Heart right ventricle (tissue), 16 donors: ENCODE measurements at regions not wholly inside any gene's neighbourhood (a gene's known extent, or its start where the extent isn't known, plus 50 kb on each side); places are given as distances from the start of the nearest gene placed in this dataset.

ENCODE experiments used
- ATAC-seq, 8 donors: fragments of 200-7000 bp; cut with Tn5 transposase; one replicate each; pipeline ENCODE4 v1.9.1; 2020; ENCODE audit warnings: mild to moderate bottlenecking in 8 of 8, moderate library complexity in 8 of 8, moderate number of reproducible peaks in 1 of 8
- DNase-seq, 2 donors: peaks; one replicate each; pipeline ENCODE4 v3.0.0-alpha.2; 2020
- H3K27ac ChIP-seq, 10 donors: fragments of 200-600 bp; sonication (generic) in 2 of 10; one replicate each; pipeline versions ENCODE4 v1.5.0 to v1.8.0; 2020 to 2022; ENCODE audit warnings: mild to moderate bottlenecking in 3 of 10
- H3K27me3 ChIP-seq, 7 donors: fragments of 200-600 bp; one replicate each; pipeline ENCODE4 v1.8.0; 2021 to 2022; ENCODE audit warnings: mild to moderate bottlenecking in 2 of 7
- H3K36me3 ChIP-seq, 9 donors: fragments of 200-600 bp; sonication (generic) in 1 of 9; one replicate each; pipeline versions ENCODE4 v1.5.0 to v1.8.0; 2020 to 2022; ENCODE audit warnings: mild to moderate bottlenecking in 2 of 9
- H3K4me1 ChIP-seq, 9 donors: fragments of 200-600 bp; sonication (generic) in 1 of 9; one replicate each; pipeline versions ENCODE4 v1.5.0 to v1.8.0; 2020 to 2022; ENCODE audit warnings: mild to moderate bottlenecking in 4 of 9
- H3K4me3 ChIP-seq, 10 donors: fragments of 200-600 bp; sonication (generic) in 2 of 10; one replicate each; pipeline versions ENCODE4 v1.5.0 to v1.8.0; 2020 to 2022; ENCODE audit warnings: mild to moderate bottlenecking in 7 of 10, moderate library complexity in 2 of 10
- H3K9me3 ChIP-seq, 11 donors: fragments of 200-600 bp in 10 of 11; sonication (generic) in 2 of 11; one replicate each; pipeline versions ENCODE4 v1.5.0 to v1.8.0; 2013 to 2022; ENCODE audit warnings: mild to moderate bottlenecking in 2 of 11, control low read depth in 1 of 11, moderate library complexity in 1 of 11
- CTCF ChIP-seq, 9 donors: fragments of 200-600 bp; sonication (generic) in 2 of 9; IDR thresholded peaks; one replicate each; pipeline versions ENCODE4 v1.5.0 to v1.8.0; 2021 to 2022; ENCODE audit warnings: antibody characterized with exemption in 9 of 9, mild to moderate bottlenecking in 5 of 9, moderate library complexity in 1 of 9
- WGBS, 2 donors: extraction: QIAGEN DNeasy Blood & Tissue Kit; methylation state at CpG; one replicate each; pipeline ENCODE4 v1.1.7; 2013; ENCODE audit warnings: inconsistent platforms in 1 of 2; 5-methylcytosine and 5-hydroxymethylcytosine counted together
- intact Hi-C, 10 donors: fragments of 100-400 bp; cut with DNase I; formaldehyde crosslinking; loops; one replicate each; pipeline versions ENCODE4 v1.11.1 to v1.14.2; 2022
- donor health status: Arrhythmogenic right ventricular cardiomyopathy.
- donor health status: ischemic (EF 13 %, LVEDD 7.1; RV severe dilation, severe dysfunction).
- donor health status: healthy with polysubstance abuse.
- donor health status: DM: no; HTN: yes; CAD: no.
- donor health status: DM: no; HTN: no; CAD: no.
- donor health status: ischemic (EF 25% LVEDD 6.9; RV normal size, moderate dysfunction).
- donor health status: ischemic (EF 25% LVEDD 5.7; RV mildly dilated, moderate dysfunction).
- donor health status: healthy.
- donor health status: DM: yes; HTN: yes; CAD: no.
- donor health status: Ischemic cardiomyopathy.
- donor health status: ischemic (EF 35%, LVEDD 5.7; RV mildly dilated, moderate dysfunction).
- donor health status: nonischemic (EF 11% LVEDD 7.7; RV severe dilation, severe dysfunction).
- donor health status: DM: yes; HTN: yes; CAD: no.
- donor health status: PGD.
- donor health status: ischemic (EF 29% LVEDD 5.4; RV normal size, mild dysfunction).
- donor health status: nonischemic (EF 23%, LVEDD 6.1; RV moderate dilation, normal function).

GRCh38 chr1:59013276-59013927 is 229.6 kb upstream of the JUN start:
- ATAC-seq (peak; percentile 55 to 85 (median 70)), DNase-seq (peak; percentile 30 to 41)
- Histone ChIP-seq H3K27me3 (no peaks in the 10 kb centered on the region), H3K4me3 (peak overlapping the region in 6 of 10 donors; percentile 7 to 37 (median 22)), H3K9me3 (peaks cover 0 to 4% (median 0%) of the 10 kb centered on the region in 11 donors), H3K4me1 (peaks cover 7 to 40% (median 28%) of the 10 kb centered on the region in 9 donors), H3K27ac (peak overlapping the region; percentile 43 to 90 (median 80)), H3K36me3 (no peaks in the 10 kb centered on the region)
- no peak for TF ChIP-seq CTCF (IDR thresholded peaks at IDR 0.05)
- intact Hi-C loops, result no loop called here
- WGBS, 2 donors, result 17 to 27% methylated on average over 16 of the region's 16 CpGs

GRCh38 chr1:59013928-59014279 is 230.1 kb upstream of the JUN start:
- no peak for ATAC-seq

GRCh38 chr1:59014827-59015226 is 231.0 kb upstream of the JUN start:
- H3K27me3 ChIP-seq, result no peaks in the 10 kb centered on the region
- 93 to 98% methylated on average over 2 of the region's 2 CpGs for WGBS, 2 donors
- TF ChIP-seq CTCF (IDR thresholded peaks at IDR 0.05), result no peak
- no peak for DNase-seq
- no peak for ATAC-seq
- peak overlapping the region in 1 of 10 donors; percentile 10 for H3K27ac ChIP-seq
- H3K9me3 ChIP-seq, result peaks cover 0 to 4% (median 0%) of the 10 kb centered on the region in 11 donors
- H3K4me1 ChIP-seq, result peaks cover 15 to 53% (median 40%) of the 10 kb centered on the region in 9 donors
- intact Hi-C loops, result loop anchor here in 2 of 10 donors (5.0 kb wide), 2 partner anchors 113 to 127 kb away; no protein-coding TSS in a partner anchor
- no peak overlapping the region for H3K4me3 ChIP-seq
- no peaks in the 10 kb centered on the region for H3K36me3 ChIP-seq

More at GRCh38 chr1:59013928-59014279, 230.1 kb upstream of the JUN start:
- Histone ChIP-seq H3K9me3 (peaks cover 0 to 4% (median 0%) of the 10 kb centered on the region in 11 donors), H3K27me3 (no peaks in the 10 kb centered on the region), H3K27ac (peak overlapping the region; percentile 43 to 90 (median 80)), H3K36me3 (no peaks in the 10 kb centered on the region), H3K4me1 (peaks cover 10 to 44% (median 31%) of the 10 kb centered on the region in 9 donors), H3K4me3 (peak overlapping the region in 3 of 10 donors; percentile 19 to 37 (median 28))
- intact Hi-C loops, result no loop called here
- 44 to 62% methylated on average over 3 of the region's 3 CpGs for WGBS, 2 donors
- TF ChIP-seq CTCF (IDR thresholded peaks at IDR 0.05), result no peak
- no peak for DNase-seq

DNA sequence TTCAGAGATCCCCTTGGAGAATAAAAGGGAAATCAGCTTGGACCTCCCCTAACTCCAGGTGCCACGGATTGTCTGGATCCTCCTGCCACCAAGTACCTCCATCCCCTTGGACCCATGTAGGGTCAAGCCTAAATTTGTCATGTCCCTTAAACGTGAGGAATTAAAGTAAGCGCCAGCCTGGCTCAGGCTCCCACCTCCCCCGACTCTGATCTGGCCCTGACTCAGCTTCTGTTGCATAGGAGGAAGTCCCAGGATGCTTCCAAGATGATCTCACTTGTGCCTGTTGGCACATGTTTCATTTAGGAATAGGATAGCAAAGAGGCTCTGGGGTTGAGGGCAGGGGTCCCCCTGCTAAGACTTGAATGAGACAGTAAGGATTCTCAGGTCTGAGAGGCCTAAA is 231.9 kb upstream of the JUN start:
- 30 to 34% methylated on average over 4 of the region's 4 CpGs for whole genome bisulfite sequencing, 2 donors
- no peak overlapping the region for H3K4me3 ChIP-seq
- H3K36me3 ChIP-seq, result no peaks in the 10 kb centered on the region
- no peaks in the 10 kb centered on the region for H3K27me3 ChIP-seq
- ATAC-seq (peak in 1 of 8 donors; percentile 13), DNase-seq (no peak)
- H3K4me1 ChIP-seq, result peaks cover 15 to 62% (median 49%) of the 10 kb centered on the region in 9 donors
- intact Hi-C loops, result loop anchor here in 3 of 10 donors (2.0 to 5.0 kb wide), 3 partner anchors 113 to 127 kb away; no protein-coding TSS in a partner anchor
- H3K27ac ChIP-seq, result peak overlapping the region in 1 of 10 donors; percentile 44
- no peak for TF ChIP-seq CTCF (IDR thresholded peaks at IDR 0.05)
- H3K9me3 ChIP-seq, result peaks cover 0 to 4% (median 0%) of the 10 kb centered on the region in 11 donors
